ENCODE measurements at regions not wholly inside any gene's neighbourhood (a gene's known extent, or its start where the extent isn't known, plus 50 kb on each side); places are given as distances from the start of the nearest gene placed in this dataset.

DNA sequence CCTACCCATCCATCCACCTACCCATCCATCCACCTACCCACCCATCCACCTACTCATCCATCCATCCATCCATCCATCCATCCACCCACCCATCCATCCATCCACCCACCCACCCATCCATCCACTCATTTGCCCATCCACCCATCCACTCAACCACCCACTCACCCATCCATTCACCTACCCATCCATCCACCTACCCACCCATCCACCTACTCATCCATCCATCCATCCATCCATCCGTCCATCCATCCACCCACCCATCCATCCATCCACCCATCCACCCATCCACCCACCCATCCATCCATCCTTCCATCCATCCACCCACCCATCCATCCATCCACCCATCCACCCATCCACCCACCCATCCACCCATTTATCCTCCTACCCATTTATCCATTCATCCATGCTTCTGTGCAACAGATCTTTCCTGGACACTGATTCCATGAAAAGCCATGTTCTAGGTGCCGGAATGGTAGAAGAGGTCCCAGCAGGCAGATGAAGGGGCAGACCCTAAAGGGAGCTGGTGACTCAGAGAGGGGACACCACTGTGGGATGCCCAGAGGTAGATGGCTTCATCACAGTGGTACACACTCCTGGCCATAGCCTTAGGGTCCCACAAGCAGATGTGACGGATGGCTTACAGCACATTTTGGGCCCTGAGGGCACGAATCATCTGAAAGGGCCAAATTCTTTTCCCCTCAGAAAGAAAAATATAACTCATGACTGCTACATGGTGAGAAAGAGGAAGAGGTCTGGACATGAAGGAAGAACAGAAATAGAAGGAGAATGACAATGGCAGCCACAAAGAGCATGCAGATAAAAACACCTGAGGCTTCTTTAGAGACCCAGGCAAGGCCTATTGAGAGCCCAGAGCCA, 76.0 kb downstream of the KCTD15 start:
- ChIA-PET POLR2A (no interaction called here), CTCF (no interaction called here)
- H3K27me3 ChIP-seq (ENCODE audit: control insufficient read depth, insufficient read depth, low read length) = peaks cover 7% of the 10 kb centered on the region

GRCh38 chr19:33875071-33875470, 78.4 kb downstream of the KCTD15 start:
- ChIA-PET CTCF (no interaction called here), POLR2A (no interaction called here)
- H3K27ac ChIP-seq (ENCODE audit: low read depth, low read length) = no peak overlapping the region
- no peaks in the 10 kb centered on the region for H3K9me3 ChIP-seq (ENCODE audit: control insufficient read depth, insufficient read depth, low read length)
- H3K4me3 ChIP-seq (ENCODE audit: low read depth, low read length) = no peak overlapping the region
- DNase-seq (ENCODE audit: low read depth, low spot score) = no peak
- H3K27me3 ChIP-seq (ENCODE audit: control insufficient read depth, insufficient read depth, low read length) = peaks cover 2% of the 10 kb centered on the region
- no peak for TF ChIP-seq CTCF (IDR thresholded peaks at IDR 0.05; ENCODE audit: low read depth, low read length)

More for the DNA sequence above, 76.0 kb downstream of the KCTD15 start:
- Histone ChIP-seq H3K27ac (ENCODE audit: low read depth, low read length) (no peak overlapping the region), H3K4me3 (ENCODE audit: low read depth, low read length) (no peak overlapping the region), H3K9me3 (ENCODE audit: control insufficient read depth, insufficient read depth, low read length) (no peaks in the 10 kb centered on the region)
- TF ChIP-seq CTCF (IDR thresholded peaks at IDR 0.05; ENCODE audit: low read depth, low read length) = no peak
- no peak for DNase-seq (ENCODE audit: low read depth, low spot score)

- ChIA-PET POLR2A (interaction anchor here (0.7 kb wide), 1 partner anchor 80 kb away, joined by 6 read pairs; the partner anchor contains the start of gene KCTD15), CTCF (no interaction called here)
- Histone ChIP-seq H3K4me3 (ENCODE audit: low read depth, low read length) (no peak overlapping the region), H3K27ac (ENCODE audit: low read depth, low read length) (no peak overlapping the region), H3K9me3 (ENCODE audit: control insufficient read depth, insufficient read depth, low read length) (no peaks in the 10 kb centered on the region), H3K27me3 (ENCODE audit: control insufficient read depth, insufficient read depth, low read length) (peaks cover 4% of the 10 kb centered on the region)
- TF ChIP-seq CTCF (IDR thresholded peaks at IDR 0.05; ENCODE audit: low read depth, low read length) = no peak
- DNase-seq (ENCODE audit: low read depth, low spot score) = no peak
Measured at GRCh38 chr19:33876192-33876591, 79.5 kb downstream of the KCTD15 start.

DNA sequence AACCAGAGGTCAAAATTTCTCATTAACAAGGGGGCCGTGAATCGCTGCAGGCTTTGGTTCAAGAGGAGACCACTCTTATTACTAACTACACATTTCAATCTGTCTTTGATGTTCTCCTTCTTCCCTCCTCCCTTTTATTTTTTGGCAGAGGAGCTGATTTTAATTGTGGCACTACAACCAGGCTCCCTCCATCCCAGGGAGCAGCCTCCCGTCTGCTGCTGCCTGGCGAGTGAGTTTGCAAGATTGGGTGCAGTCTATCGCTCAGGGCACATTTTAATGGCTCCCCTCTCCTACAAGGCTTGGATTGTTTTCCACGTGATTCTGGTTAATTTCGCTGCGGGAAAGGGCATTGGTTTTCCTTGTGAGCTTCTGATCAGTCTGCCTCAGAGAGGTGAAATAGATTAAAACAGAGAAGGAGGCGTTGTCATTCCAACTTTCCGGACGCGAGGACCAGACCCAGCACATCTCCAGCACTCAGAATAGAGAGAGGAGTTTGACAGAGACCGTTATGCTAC, 81.4 kb downstream of the KCTD15 start:
- no peak for DNase-seq (ENCODE audit: low read depth, low spot score)
- Histone ChIP-seq H3K27me3 (ENCODE audit: control insufficient read depth, insufficient read depth, low read length) (peaks cover 8% of the 10 kb centered on the region), H3K4me3 (ENCODE audit: low read depth, low read length) (no peak overlapping the region), H3K27ac (ENCODE audit: low read depth, low read length) (no peak overlapping the region), H3K9me3 (ENCODE audit: control insufficient read depth, insufficient read depth, low read length) (no peaks in the 10 kb centered on the region)
- CTCF ChIA-PET = interaction anchor here (1.2 kb wide), 1 partner anchor 83 kb away, joined by 3 read pairs; no protein-coding TSS in a partner anchor
- no peak for TF ChIP-seq CTCF (IDR thresholded peaks at IDR 0.05; ENCODE audit: low read depth, low read length)
- POLR2A ChIA-PET = no interaction called here
